Stomach (tissue), 4 donors: ENCODE measurements at regions not wholly inside any gene's neighbourhood (a gene's known extent, or its start where the extent isn't known, plus 50 kb on each side); places are given as distances from the start of the nearest gene placed in this dataset.

Source experiments
- CTCF ChIP-seq, 7 experiments: fragments of 450-650 bp in 4 of 7; fragments of 200-600 bp in 3 of 7; sonication (generic) in 3 of 7; IDR thresholded peaks; one replicate each; pipeline ENCODE4 v1.5.1; 2016 to 2019; ENCODE audit warnings: antibody characterized with exemption in 7 of 7, control low read depth in 2 of 7, mild to moderate bottlenecking in 1 of 7
- EP300 ChIP-seq: sonication (generic); formaldehyde crosslinking; IDR thresholded peaks from one replicate; pipeline ENCODE4 v1.6.1; 2017; ENCODE audit warnings: antibody characterized with exemption
- POLR2A ChIP-seq, 4 donors: fragments of 450-650 bp; IDR thresholded peaks; one replicate each; pipeline ENCODE4 v1.6.1; 2016; ENCODE audit warnings: antibody characterized with exemption in 4 of 4, control low read depth in 2 of 4, mild to moderate bottlenecking in 1 of 4, moderate library complexity in 1 of 4
- POLR2AphosphoS5 ChIP-seq, 3 donors: sonication (generic); formaldehyde crosslinking; IDR thresholded peaks; one replicate each; pipeline ENCODE4 v1.6.1; 2016; ENCODE audit warnings: antibody characterized with exemption in 3 of 3

GRCh38 chr10:45219416-45219815 lies 96.0 kb downstream of the OR13A1 start:
- TF ChIP-seq CTCF (IDR thresholded peaks at IDR 0.05): no peak
- no peak for TF ChIP-seq POLR2AphosphoS5 (IDR thresholded peaks at IDR 0.05)
- TF ChIP-seq EP300: no peak
- no peak for TF ChIP-seq POLR2A (IDR thresholded peaks at IDR 0.05)
